GM12891 (cell line): ENCODE measurements at regions not wholly inside any gene's neighbourhood (a gene's known extent, or its start where the extent isn't known, plus 50 kb on each side); places are given as distances from the start of the nearest gene placed in this dataset.

Experiments used
- POLR2A ChIP-seq: IDR thresholded peaks from 2 replicates; pipeline ENCODE4 v1.6.1; 2011; ENCODE audit warnings: low read depth, low read length, control low read depth
- POLR2AphosphoS5 ChIP-seq: IDR thresholded peaks from 2 replicates; pipeline ENCODE4 v1.6.1; 2011; ENCODE audit warnings: low read depth, low read length, control low read depth
- POU2F2 ChIP-seq: IDR thresholded peaks from 2 replicates; pipeline ENCODE4 v1.6.1; 2011; ENCODE audit warnings: low read depth, mild to moderate bottlenecking, control low read depth, low read length, moderate library complexity
- SPI1 ChIP-seq: IDR thresholded peaks from 2 replicates; pipeline ENCODE4 v1.6.1; 2011; ENCODE audit warnings: low read depth, low read length, control low read depth
- TAF1 ChIP-seq: IDR thresholded peaks from 2 replicates; pipeline ENCODE4 v1.6.1; 2011; ENCODE audit warnings: low read depth, low read length, control low read depth

DNA sequence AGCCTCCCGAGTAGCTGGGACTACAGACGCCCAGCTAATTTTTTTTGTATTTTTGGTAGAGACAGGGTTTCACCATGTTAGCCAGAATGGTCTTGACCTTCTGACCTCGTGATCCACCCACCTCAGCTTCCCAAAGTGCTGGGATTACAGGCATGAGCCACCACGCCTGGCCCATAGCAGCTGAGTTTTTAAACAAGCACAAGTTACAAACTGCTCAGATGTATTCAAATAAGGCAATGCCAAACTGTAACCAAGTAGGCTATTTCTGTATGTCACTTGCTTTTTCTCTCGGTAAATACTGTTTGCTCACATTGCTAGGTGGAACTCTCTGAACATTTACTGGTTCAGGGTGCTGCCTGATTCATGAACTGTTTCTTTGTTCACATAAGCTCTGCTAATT lies 799.3 kb upstream of the NUDT12 start:
- TF ChIP-seq POLR2AphosphoS5, result no peak
- no peak for TF ChIP-seq POLR2A
- no peak for TF ChIP-seq TAF1
- TF ChIP-seq POU2F2, result no peak
- no peak for TF ChIP-seq SPI1
